ENCODE measurements at regions not wholly inside any gene's neighbourhood (a gene's known extent, or its start where the extent isn't known, plus 50 kb on each side); places are given as distances from the start of the nearest gene placed in this dataset.

DNA sequence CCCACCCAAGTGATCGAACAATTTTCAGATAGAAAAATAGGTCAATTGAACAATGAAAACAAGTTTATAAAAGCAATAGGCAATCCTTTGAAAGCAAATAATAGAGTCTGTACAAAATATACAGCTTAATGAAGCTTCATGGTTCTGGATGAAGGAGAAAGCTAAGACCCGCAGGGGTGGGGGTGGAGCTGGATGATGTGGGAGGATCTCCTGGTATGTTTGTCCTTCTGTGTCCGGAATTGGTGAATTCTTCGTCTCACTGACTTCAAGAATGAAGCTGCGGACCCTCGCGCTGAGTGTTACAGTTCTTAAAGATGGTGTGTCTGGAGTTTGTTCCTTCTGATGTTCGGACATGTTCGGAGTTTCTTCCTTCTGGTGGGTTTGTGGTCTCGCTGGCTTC is 149.9 kb downstream of the NXNL2 start:
- TF ChIP-seq CTCF (IDR thresholded peaks at IDR 0.05) (no peak), POLR2A (IDR thresholded peaks at IDR 0.05) (no peak)

Measured in body of pancreas (tissue), 4 donors.